ENCODE measurements at regions not wholly inside any gene's neighbourhood (a gene's known extent, or its start where the extent isn't known, plus 50 kb on each side); places are given as distances from the start of the nearest gene placed in this dataset.

DNA sequence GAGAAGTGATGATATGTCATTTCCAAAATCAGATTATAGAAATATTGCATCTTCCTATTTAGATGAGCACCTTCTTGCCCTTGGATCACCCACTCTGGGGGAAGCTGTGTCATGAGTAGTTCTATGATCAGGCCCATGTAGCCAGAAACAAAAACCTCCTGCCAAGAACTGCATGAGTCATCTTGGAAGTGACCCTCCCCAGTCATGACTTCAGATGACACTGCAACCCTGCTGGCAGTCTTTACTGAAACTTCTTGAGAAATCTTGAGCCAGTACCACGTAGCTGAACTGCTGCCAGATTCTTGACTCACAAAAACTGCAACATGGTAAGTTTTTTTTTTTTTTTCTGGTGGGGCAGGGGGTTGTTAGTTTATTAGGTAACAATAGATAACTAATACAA is 439.6 kb upstream of the PTGER4 start:
- DNase-seq (ENCODE audit: low spot score), result no peak
- ChIA-PET CTCF (no interaction called here), POLR2A (ENCODE audit: low non-redundant PET) (no interaction called here)
- TF ChIP-seq, protein P1, sequence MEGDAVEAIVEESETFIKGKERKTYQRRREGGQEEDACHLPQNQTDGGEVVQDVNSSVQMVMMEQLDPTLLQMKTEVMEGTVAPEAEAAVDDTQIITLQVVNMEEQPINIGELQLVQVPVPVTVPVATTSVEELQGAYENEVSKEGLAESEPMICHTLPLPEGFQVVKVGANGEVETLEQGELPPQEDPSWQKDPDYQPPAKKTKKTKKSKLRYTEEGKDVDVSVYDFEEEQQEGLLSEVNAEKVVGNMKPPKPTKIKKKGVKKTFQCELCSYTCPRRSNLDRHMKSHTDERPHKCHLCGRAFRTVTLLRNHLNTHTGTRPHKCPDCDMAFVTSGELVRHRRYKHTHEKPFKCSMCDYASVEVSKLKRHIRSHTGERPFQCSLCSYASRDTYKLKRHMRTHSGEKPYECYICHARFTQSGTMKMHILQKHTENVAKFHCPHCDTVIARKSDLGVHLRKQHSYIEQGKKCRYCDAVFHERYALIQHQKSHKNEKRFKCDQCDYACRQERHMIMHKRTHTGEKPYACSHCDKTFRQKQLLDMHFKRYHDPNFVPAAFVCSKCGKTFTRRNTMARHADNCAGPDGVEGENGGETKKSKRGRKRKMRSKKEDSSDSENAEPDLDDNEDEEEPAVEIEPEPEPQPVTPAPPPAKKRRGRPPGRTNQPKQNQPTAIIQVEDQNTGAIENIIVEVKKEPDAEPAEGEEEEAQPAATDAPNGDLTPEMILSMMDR (conservative IDR thresholded peaks at IDR 0.05; ENCODE audit: low read depth), result no peak
- no peak overlapping the region for H3K27ac ChIP-seq

DNA sequence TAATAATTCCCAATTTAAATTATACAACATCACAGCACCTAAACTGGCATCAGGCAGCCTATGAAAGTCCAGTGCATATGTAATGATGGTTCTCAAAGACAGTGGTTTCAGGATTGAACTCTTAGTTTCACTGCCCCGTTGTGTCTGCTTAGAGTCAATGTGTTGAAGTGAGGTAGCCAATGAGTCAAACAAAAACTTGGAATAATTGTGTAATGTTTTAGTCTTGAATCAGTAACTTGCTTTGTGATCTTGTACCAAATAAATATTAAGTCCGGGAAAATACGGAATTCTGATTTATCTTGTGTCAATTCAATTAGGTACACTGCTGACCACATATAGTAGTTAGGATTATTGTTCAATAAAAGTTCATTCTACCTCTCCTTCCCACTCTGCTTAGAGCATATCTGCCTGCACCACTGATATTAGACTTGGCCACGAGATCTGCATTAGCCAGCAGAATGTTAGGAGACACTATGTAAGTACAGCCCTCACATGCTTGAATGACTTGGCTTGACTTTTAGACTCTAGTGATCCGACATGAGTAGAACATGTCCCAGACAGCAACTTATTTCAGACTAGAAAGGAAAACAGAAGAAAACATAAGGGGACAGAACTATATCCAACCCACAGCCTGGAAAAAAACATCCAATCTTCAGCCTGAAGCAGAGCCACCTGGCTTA is 441.5 kb upstream of the PTGER4 start:
- TF ChIP-seq, protein P1 (conservative IDR thresholded peaks at IDR 0.05; ENCODE audit: low read depth), result no peak
- no peak for DNase-seq (ENCODE audit: low spot score)
- no peak overlapping the region for H3K27ac ChIP-seq
- POLR2A ChIA-PET (ENCODE audit: low non-redundant PET), result no interaction called here
- CTCF ChIA-PET, result no interaction called here

DNA sequence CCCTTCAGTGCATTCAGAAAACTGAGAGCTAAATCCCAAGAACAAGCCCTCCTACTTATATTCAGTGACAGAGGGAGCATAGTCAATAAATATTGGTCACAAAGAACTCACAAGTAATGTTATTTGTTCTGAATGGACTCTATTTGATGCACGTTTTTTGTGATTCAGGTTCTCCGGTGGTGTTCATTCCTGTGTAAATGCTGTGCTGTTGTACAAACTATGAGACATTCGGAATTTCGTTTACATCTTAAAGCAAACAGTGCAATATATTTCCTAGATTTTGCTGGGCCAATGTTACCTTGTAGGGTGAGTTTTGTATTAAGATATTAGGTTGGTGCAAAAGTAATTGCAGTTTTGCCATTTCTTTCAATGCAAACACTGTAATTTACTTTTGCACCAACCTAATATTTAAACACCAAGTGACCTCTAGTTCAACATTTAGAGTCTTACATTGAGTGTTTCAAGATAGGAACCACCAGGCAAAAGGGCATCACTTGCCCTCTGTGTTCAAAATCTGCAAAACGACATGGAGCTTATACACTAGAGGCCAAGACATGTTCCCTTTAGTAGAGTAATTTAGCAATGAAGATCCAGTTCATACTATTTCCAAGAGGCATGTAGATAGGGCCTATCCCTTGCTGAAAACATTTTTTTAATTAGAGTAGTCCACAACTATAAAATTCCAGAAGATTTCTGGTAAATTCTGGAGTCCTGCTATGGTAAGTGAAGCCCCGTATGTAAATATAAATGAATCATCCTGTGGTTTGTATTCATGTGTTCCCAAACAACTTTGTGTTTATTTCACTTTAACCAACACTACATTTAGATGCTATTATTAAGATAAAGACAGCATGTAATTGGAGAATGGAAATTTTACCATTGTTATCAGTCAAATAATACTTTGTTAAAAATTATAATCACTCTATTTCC is 444.0 kb upstream of the PTGER4 start:
- POLR2A ChIA-PET (ENCODE audit: low non-redundant PET), result no interaction called here
- no peak for DNase-seq (ENCODE audit: low spot score)
- TF ChIP-seq, protein P1 (conservative IDR thresholded peaks at IDR 0.05; ENCODE audit: low read depth), result no peak
- H3K27ac ChIP-seq, result no peak overlapping the region
- CTCF ChIA-PET, result interaction anchor here (0.5 to 0.6 kb wide), 2 partner anchors 210 to 260 kb away, joined by 3 to 4 read pairs; no protein-coding TSS in a partner anchor

- DNase-seq (ENCODE audit: low spot score), result no peak
- ChIA-PET CTCF (no interaction called here), POLR2A (ENCODE audit: low non-redundant PET) (no interaction called here)
- TF ChIP-seq, protein P1 (conservative IDR thresholded peaks at IDR 0.05; ENCODE audit: low read depth), result no peak
- H3K27ac ChIP-seq, result no peak overlapping the region
Measured at GRCh38 chr5:40233268-40233667, 446.4 kb upstream of the PTGER4 start.

- CTCF ChIA-PET, result no interaction called here
- DNase-seq (ENCODE audit: low spot score), result no peak
- POLR2A ChIA-PET (ENCODE audit: low non-redundant PET), result no interaction called here
- H3K27ac ChIP-seq, result no peak overlapping the region
- TF ChIP-seq, protein P1 (conservative IDR thresholded peaks at IDR 0.05; ENCODE audit: low read depth), result no peak
Measured at GRCh38 chr5:40227931-40228330, 451.8 kb upstream of the PTGER4 start.

DNA sequence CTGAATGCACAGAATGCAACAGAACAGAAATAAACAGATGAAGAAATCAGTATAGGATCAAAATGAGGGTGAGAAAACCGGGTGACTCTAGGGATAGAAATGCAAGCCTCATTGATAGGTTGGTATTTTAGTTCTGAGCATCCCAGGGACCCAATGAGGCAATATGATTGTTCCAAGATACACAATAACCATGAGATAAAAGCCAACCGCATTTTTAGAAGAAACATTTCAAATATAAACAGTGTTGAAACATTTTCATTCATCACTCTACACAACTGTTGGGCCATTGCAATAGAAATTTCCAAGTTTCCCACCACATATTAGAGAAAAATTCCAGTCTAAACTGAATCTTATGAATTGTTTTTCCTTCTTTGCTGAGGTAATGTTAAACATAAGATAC is 452.3 kb upstream of the PTGER4 start:
- no peak overlapping the region for H3K27ac ChIP-seq
- POLR2A ChIA-PET (ENCODE audit: low non-redundant PET), result no interaction called here
- CTCF ChIA-PET, result no interaction called here
- no peak for DNase-seq (ENCODE audit: low spot score)
- TF ChIP-seq, protein P1 (conservative IDR thresholded peaks at IDR 0.05; ENCODE audit: low read depth), result no peak
